Transverse colon (tissue), 4 donors: ENCODE measurements at regions not wholly inside any gene's neighbourhood (a gene's known extent, or its start where the extent isn't known, plus 50 kb on each side); places are given as distances from the start of the nearest gene placed in this dataset.

Experiments used
- DNase-seq: peaks from one replicate; pipeline ENCODE4 v3.0.0-alpha.2; 2019
- H3K27ac ChIP-seq, 4 donors: fragments of 200-600 bp; sonication (generic); 2 replicates each; pipeline ENCODE4 v1.5.1; 2016 to 2018; ENCODE audit warnings: inconsistent platforms in 4 of 4
- H3K27me3 ChIP-seq: fragments of 200-600 bp; sonication (generic); 2 replicates; pipeline ENCODE4 v1.5.1; 2017; ENCODE audit warnings: inconsistent platforms
- H3K36me3 ChIP-seq, 4 donors: fragments of 200-600 bp; sonication (generic); 2 replicates each; pipeline ENCODE4 v1.5.1; 2017 to 2019; ENCODE audit warnings: inconsistent platforms in 4 of 4
- H3K4me1 ChIP-seq, 4 donors: fragments of 200-600 bp; sonication (generic); 2 replicates each; pipeline ENCODE4 v1.5.1; 2017 to 2020; ENCODE audit warnings: inconsistent platforms in 4 of 4
- H3K4me3 ChIP-seq, 4 donors: fragments of 200-600 bp; sonication (generic); 1 replicate in 1 of 4; 2 replicates in 3 of 4; pipeline versions ENCODE4 v1.5.1 to v1.6.1; 2017 to 2019; ENCODE audit warnings: inconsistent platforms in 4 of 4
- H3K9me3 ChIP-seq, 2 donors: fragments of 200-600 bp; sonication (generic); 2 replicates each; pipeline ENCODE4 v1.5.1; 2017 to 2019; ENCODE audit warnings: inconsistent platforms in 2 of 2
- EP300 ChIP-seq: sonication (generic); formaldehyde crosslinking; IDR thresholded peaks from one replicate; pipeline ENCODE4 v1.6.1; 2017; ENCODE audit warnings: antibody characterized with exemption, low read depth
- POLR2A ChIP-seq: fragments of 450-650 bp; IDR thresholded peaks from one replicate; pipeline ENCODE4 v1.6.1; 2016; ENCODE audit warnings: antibody characterized with exemption, mild to moderate bottlenecking, moderate library complexity
- POLR2AphosphoS5 ChIP-seq, 3 donors: sonication (generic); formaldehyde crosslinking; IDR thresholded peaks; one replicate each; pipeline ENCODE4 v1.6.1; 2016; ENCODE audit warnings: antibody characterized with exemption in 3 of 3
- WGBS, 2 donors: methylation state at CpG; one replicate each; pipeline ENCODE4 v1.1.5; 2018; ENCODE audit warnings: low coverage in 1 of 2; 5-methylcytosine and 5-hydroxymethylcytosine counted together
- in situ Hi-C, 4 donors: fragments of 200-750 bp; cut with MboI; loops; one replicate each; pipeline versions ENCODE4 v1.15.0 to v1.15.1; 2017; ENCODE audit warnings: low sequenced_read_pairs in 3 of 4, low pct_ligation_motif_present in 1 of 4, low pct_unique_long_range_greater_than_20kb in 1 of 4
- intact Hi-C: fragments of 100-400 bp; cut with DNase I; formaldehyde crosslinking; loops from one replicate; pipeline ENCODE4 v1.15.1; 2023; ENCODE audit warnings: low total_unique reads
- TF ChIP-seq, protein P1 (sequence below), 5 experiments: fragments of 200-600 bp in 3 of 5; fragments of 450-650 bp in 2 of 5; sonication (generic) in 3 of 5; IDR thresholded peaks; 1 replicate in 2 of 5; 2 replicates in 3 of 5; pipeline ENCODE4 v1.5.1; 2016 to 2017; ENCODE audit warnings: antibody characterized with exemption in 5 of 5, inconsistent platforms in 3 of 5, mild to moderate bottlenecking in 2 of 5, moderate library complexity in 1 of 5

DNA sequence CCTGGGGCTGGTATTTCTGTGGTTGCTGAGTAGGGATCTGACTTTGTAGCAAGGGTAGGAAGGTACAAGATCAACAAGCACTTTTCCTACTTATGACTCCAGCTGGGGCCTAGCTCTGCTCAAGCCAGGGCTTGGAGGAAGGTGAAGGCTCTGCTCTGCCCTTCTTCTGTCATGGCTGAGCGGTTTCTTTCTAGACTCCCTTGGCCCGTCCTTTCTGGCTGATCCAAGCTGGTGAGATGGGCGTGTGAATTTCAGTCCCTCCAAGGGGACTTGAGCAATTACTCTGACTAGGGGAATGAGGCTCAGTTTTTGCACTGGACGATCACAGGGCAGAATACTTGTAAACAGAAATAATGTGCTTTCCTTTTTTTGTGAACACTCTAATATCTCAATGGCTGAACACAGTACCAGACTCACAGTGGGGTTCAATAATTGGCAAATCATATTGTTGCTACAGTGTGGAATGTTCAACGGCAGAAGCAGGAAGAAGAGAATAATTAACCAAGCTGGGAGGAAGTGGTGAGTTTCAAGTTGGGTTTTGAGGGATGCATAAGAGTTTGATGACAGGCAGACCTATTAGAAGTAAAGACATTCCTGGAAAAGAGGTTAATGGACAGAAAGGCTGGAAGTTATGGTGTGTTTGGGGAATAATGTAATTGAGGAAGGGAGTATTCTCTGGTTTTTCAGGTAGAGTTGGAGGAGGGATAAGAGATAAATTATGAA, 507.6 kb downstream of the MIAT start:
- Histone ChIP-seq H3K27me3 (no peaks in the 10 kb centered on the region), H3K36me3 (no peaks in the 10 kb centered on the region), H3K4me3 (no peak overlapping the region), H3K4me1 (no peaks in the 10 kb centered on the region), H3K27ac (no peak overlapping the region), H3K9me3 (no peaks in the 10 kb centered on the region)
- TF ChIP-seq EP300 = no peak
- TF ChIP-seq POLR2AphosphoS5 (IDR thresholded peaks at IDR 0.05) = no peak
- no peak for TF ChIP-seq POLR2A
- TF ChIP-seq, protein P1, sequence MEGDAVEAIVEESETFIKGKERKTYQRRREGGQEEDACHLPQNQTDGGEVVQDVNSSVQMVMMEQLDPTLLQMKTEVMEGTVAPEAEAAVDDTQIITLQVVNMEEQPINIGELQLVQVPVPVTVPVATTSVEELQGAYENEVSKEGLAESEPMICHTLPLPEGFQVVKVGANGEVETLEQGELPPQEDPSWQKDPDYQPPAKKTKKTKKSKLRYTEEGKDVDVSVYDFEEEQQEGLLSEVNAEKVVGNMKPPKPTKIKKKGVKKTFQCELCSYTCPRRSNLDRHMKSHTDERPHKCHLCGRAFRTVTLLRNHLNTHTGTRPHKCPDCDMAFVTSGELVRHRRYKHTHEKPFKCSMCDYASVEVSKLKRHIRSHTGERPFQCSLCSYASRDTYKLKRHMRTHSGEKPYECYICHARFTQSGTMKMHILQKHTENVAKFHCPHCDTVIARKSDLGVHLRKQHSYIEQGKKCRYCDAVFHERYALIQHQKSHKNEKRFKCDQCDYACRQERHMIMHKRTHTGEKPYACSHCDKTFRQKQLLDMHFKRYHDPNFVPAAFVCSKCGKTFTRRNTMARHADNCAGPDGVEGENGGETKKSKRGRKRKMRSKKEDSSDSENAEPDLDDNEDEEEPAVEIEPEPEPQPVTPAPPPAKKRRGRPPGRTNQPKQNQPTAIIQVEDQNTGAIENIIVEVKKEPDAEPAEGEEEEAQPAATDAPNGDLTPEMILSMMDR (IDR thresholded peaks at IDR 0.05) = no peak
- intact Hi-C loops (no loop called here), in situ Hi-C loops (no loop called here)
- no peak for DNase-seq
- WGBS, 2 donors = 44 to 67% methylated on average over 2 to 5 of the region's 5 CpGs

DNA sequence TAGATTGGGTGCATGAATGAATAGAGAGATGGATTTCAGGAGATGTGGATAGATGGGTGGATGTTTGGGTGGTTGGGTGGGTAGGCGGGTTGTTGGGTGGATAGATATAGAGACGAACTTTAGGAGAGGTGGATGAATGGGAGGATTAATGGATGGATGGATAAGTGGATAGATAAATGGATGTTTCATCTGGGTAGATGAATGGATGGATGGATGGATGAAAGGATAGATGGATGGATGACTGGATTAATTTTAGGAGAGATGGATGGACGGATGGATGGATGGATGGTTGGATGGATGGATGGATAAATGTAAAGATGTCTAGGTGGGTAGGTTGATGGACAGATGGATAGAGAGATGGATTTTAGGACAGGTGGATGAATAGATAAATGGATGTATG, 511.3 kb downstream of the MIAT start:
- in situ Hi-C loops = no loop called here

DNA sequence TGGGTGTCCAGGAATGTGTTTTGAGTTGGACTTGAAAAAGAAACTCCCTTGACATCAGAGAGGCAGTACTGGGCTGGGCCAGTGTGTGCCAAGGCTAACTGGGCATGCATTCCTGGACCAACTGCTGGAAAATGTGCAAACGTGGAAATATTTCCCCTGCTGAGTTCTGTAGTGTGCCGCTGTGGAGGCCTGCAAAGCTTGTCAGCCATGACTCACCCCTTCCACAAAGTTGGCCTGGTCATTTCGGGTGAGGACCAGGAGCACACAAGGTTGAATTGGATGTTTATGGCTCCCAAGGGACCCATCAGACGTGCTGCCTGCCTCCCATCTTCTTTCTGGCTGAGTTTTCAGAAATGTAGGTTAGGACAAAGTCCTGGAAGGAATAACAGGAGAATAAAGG, 513.1 kb downstream of the MIAT start:
- H3K27me3 ChIP-seq = no peaks in the 10 kb centered on the region
- H3K9me3 ChIP-seq = no peaks in the 10 kb centered on the region
- intact Hi-C loops = no loop called here
- in situ Hi-C loops = no loop called here
- no peaks in the 10 kb centered on the region for H3K4me1 ChIP-seq
- H3K27ac ChIP-seq = no peak overlapping the region
- no peaks in the 10 kb centered on the region for H3K36me3 ChIP-seq
- DNase-seq = no peak
- no peak overlapping the region for H3K4me3 ChIP-seq
- WGBS, 2 donors = 50 to 60% methylated on average over 1 to 4 of the region's 4 CpGs
- TF ChIP-seq POLR2A = no peak
- peak in 1 of 3 donors; percentile 47 for TF ChIP-seq POLR2AphosphoS5 (IDR thresholded peaks at IDR 0.05)

More for the DNA sequence above, 511.3 kb downstream of the MIAT start:
- H3K9me3 ChIP-seq = no peaks in the 10 kb centered on the region
- no peaks in the 10 kb centered on the region for H3K36me3 ChIP-seq
- no peak overlapping the region for H3K4me3 ChIP-seq
- no peak overlapping the region for H3K27ac ChIP-seq
- intact Hi-C loops = no loop called here
- no peaks in the 10 kb centered on the region for H3K27me3 ChIP-seq
- TF ChIP-seq POLR2A = no peak
- TF ChIP-seq, protein P1 (IDR thresholded peaks at IDR 0.05) = no peak
- no peak for TF ChIP-seq POLR2AphosphoS5 (IDR thresholded peaks at IDR 0.05)
- no peak for TF ChIP-seq EP300
- no peak for DNase-seq
- 58 to 71% methylated on average over 3 of the region's 3 CpGs for WGBS, 2 donors
- no peaks in the 10 kb centered on the region for H3K4me1 ChIP-seq

DNA sequence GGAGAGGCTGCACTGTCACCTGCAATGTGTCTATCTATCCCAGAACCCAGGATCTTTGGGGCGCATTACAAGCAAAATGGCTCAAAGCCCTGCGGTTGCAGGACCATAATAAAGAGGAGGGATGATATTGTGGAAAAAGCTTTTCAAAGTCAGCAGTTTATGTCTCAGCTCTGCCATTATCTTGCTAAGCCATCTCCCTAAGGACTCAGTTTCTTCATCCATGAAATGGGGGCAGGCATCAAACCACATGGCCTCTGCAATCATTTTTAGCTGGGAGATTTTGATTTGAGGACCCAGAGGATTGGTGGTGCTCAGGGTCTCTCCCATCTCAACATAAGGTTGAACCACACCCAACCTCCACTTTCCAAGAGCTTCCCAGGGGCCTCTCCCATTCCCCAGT, 513.8 kb downstream of the MIAT start:
- Histone ChIP-seq H3K4me3 (no peak overlapping the region), H3K9me3 (no peaks in the 10 kb centered on the region), H3K27ac (no peak overlapping the region), H3K4me1 (no peaks in the 10 kb centered on the region), H3K27me3 (no peaks in the 10 kb centered on the region), H3K36me3 (no peaks in the 10 kb centered on the region)
- intact Hi-C loops = no loop called here
- TF ChIP-seq, protein P1 (IDR thresholded peaks at IDR 0.05) = no peak
- TF ChIP-seq POLR2A (no peak), POLR2AphosphoS5 (IDR thresholded peaks at IDR 0.05) (no peak), EP300 (no peak)
- DNase-seq = no peak
- 92% methylated on average over 2 of the region's 2 CpGs; no CpG with 5 or more reads in 1 of the 2 donors for WGBS, 2 donors
- in situ Hi-C loops = no loop called here

DNA sequence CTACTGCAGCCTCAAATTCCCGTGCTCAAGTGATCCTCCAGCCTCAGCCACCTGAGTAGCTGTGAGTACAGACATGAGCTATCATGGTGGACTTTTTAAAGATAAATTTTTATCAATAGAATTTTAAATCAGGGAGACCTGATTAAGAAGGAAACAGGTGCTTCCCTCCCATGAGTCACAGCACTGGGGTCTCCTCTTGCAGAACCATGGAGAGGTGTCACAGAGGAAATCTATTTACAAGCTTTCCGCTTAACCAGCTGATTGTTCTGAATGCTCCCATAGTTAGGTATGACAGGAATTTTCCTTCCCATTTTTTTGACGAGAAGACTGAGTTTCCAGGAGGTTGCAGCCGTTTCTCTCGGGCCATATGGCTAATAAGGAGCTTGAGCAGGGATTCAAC, 516.1 kb downstream of the MIAT start:
- TF ChIP-seq POLR2AphosphoS5 (IDR thresholded peaks at IDR 0.05) (no peak), POLR2A (no peak), EP300 (no peak)
- TF ChIP-seq, protein P1 (IDR thresholded peaks at IDR 0.05) = no peak
- Histone ChIP-seq H3K9me3 (no peaks in the 10 kb centered on the region), H3K4me1 (no peaks in the 10 kb centered on the region), H3K27me3 (peaks cover 6% of the 10 kb centered on the region), H3K4me3 (no peak overlapping the region), H3K36me3 (no peaks in the 10 kb centered on the region), H3K27ac (no peak overlapping the region)
- in situ Hi-C loops (no loop called here), intact Hi-C loops (no loop called here)
- WGBS, 2 donors = 74 to 93% methylated on average over 2 to 5 of the region's 5 CpGs
- no peak for DNase-seq
